Stimulated activated CD4-positive, alpha-beta T cell treated with anti-CD3 and anti-CD28 coated beads, Interleukin-4, amount 100 ng/mL, for 48 hours (primary cell): ENCODE measurements at regions not wholly inside any gene's neighbourhood (a gene's known extent, or its start where the extent isn't known, plus 50 kb on each side); places are given as distances from the start of the nearest gene placed in this dataset.
A peak's percentile ranks its signal among the peaks of the same experiment; 100 is the strongest.

Experiments
- DNase-seq, 2 donors: peaks; one replicate each; pipeline ENCODE4 v3.0.0-alpha.2; 2020; ENCODE audit warnings: low read depth in 2 of 2

- no peak for DNase-seq
Observed at GRCh38 chr6:110033101-110033500, 55.0 kb downstream of the GPR6 start.

DNA sequence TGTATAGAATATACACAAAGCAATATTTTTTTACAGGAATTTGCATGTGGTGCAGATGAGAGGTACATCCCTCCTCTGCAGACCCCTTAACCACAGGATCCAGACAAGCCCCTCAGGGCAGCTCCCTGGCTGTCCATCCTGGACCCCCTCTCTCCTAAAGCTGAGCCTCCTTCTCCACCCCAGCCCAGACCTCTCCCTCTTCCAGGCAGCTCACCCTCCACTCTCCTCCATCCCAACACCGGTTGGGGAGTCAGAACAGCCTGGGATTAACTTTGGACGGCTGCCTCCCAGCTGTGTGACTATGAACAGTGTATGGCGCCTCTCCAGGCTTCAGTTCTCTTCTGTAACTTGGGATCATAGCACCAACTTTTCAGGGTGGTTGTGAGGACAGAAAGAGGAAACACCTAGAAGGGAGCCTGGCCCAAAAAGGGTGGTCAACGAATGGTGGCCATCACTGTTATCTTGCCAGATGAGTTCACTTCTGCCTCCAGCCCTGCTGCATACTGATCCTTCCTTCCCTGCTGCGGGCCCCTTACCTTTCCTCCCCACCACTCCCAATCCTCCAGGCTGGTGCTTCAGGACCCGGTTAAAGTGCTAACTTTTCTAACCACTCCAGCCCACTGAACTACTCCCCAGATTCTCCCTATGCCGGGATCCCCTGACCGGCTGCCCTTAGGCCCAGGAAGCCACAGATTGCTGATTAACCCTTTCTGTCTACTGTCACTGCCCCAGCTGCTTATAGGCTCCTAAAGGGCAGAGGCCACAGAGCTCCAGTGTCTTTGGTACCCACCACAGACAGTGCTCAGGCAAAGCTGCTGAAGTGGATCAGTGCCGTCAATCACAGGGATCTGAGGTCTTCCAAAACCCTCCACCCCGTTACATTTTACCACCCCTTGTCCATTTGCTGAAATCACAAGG is 55.9 kb downstream of the GPR6 start:
- DNase-seq: no peak

GRCh38 chr6:110034667-110035036 is 56.5 kb downstream of the GPR6 start:
- DNase-seq: no peak

DNA sequence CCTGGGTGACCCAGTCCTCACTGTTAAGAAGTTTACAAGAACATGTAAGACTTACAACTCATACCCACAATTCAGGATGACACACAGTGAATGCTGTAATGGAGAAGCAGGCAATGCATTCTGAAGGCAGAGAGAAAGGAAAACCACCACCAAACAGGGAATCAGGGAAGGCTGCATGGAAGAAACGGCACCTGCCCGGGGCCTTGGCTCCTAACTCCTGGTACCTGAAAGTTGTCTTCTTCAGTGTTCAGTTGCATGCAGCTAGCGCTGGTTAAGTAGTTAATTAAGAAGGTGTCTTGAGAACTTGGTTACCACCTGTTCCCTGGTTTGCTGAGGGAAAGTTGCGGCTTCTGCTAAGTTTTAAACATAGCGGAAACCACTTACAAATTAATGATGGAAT is 57.2 kb downstream of the GPR6 start:
- no peak for DNase-seq

GRCh38 chr6:110036408-110037302 is 58.5 kb downstream of the GPR6 start:
- DNase-seq: no peak

GRCh38 chr6:110037726-110038295 is 59.7 kb downstream of the GPR6 start:
- no peak for DNase-seq

DNA sequence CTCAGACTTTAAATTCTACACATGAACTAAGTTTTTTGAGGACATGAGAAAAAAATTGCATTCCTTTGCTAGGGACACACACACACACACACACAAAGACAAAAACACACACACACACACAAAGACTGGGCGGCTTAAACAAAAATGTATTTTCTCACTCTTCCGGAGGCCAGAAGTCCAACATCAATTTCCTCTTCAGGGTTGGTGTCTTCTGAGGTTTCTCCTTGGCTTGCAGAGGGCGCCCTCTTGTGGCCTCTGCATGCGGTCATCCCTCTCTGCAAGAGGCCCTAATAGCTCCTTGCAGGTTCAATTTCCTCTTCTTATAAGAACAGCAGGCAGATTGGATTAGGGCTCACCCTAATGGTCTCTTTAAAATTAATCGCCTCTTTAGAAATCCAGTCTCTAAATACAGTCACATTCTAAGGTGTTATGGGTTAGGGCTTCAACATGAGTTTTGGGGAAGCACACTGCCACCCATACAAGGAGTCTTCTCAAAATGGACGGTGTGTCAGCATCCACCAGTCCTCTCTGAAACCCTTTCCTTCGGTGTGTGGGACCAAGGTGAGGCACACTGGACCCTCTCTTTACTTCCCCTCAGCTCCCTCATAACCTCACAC is 61.4 kb downstream of the GPR6 start:
- peak; percentile 76 to 78 for DNase-seq

DNA sequence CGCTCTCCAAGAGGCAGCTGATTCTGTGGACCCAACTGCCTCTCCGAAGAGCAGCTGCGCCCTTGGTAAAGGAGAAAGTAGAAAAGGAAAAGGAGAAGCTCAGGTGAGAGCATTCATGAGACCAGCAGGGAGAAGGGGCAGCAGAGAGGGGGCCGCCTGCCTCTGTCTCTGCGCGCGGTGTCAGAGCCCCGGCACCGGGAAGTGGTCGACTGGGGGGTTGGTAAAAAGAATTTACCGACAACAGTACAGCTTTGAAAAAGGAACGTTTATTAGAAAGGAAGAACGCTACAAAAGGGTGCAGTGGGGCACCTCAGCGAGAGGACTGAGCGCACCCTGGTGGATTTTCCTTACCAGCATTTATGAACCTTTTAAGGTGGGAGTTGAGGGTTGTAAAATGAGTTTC is 61.9 kb downstream of the GPR6 start:
- peak; percentile 13 to 17 for DNase-seq

DNA sequence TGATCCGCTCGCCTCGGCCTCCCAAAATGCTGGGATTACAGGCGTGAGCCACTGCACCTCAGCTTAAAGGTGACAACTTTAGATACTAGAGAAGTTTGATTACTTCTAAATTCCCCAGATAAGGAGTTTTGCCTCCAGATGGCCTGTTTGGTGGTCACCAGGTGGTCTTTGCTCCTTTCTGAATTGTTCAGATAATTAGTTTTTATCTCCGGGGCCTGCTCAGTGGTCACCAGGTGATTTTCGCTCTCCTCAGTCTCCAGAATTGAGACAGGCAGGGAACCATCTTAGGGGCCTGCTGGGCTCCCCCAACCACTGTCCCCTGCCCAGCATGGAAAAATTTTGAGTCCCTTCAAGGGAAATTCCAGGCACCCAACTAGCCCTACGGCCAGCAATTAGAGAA is 62.6 kb downstream of the GPR6 start:
- DNase-seq: no peak

DNA sequence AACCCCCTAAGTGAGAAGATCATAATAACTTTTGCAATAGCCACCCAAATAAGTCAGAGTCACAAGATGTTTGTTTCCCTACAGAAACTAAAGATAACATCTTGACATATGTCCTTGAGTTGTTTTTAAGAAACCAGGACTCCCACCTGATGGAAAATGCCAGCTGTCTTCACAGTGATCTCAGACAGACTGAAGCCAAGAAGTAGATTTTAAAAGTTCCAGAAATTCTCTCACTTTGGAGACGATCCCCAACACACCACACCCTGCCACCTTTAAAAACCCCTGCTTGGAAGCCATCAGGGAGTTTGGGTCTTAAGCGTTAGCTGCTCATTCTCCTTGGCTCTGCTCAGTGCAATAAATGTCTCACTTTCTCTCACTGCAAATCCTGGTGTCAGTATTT is 63.0 kb downstream of the GPR6 start:
- DNase-seq: no peak

- no peak for DNase-seq
Observed at GRCh38 chr6:110041830-110042229, 63.7 kb downstream of the GPR6 start.

DNA sequence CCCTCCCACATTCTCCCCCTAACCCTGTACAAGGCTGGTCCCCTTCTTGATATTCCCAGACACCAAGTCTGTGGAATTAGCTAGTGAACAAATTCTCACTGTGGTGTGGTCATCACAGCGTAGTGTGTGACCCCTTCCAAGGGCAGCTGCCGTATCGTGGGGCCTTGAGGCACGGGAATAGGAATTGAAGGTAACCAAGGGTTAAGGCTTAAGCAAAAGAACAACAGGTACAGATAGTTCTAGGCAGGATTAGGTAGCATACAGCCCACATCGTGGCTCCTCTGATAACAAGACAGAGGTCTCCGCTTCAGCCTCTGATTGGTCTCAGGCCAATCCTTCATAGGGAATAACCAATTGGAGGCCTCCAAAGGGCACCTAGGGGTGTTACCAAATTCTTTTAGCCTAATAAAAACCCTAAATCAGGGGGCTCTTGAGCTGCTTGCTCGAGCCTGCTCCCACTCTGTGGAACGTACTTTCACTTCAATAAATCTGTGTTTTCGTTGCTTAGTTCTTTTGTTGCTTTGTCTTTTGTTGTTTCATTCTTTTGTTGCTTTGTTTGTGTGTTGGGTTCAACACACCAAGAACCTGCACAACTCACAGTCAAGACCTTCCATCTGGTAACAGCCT is 64.7 kb downstream of the GPR6 start:
- DNase-seq: no peak

GRCh38 chr6:110043366-110043994 is 65.4 kb downstream of the GPR6 start:
- no peak for DNase-seq

- DNase-seq: no peak
Observed at GRCh38 chr6:110044096-110044495, 66.0 kb downstream of the GPR6 start.

GRCh38 chr6:110044622-110045021 is 66.5 kb downstream of the GPR6 start:
- no peak for DNase-seq

DNA sequence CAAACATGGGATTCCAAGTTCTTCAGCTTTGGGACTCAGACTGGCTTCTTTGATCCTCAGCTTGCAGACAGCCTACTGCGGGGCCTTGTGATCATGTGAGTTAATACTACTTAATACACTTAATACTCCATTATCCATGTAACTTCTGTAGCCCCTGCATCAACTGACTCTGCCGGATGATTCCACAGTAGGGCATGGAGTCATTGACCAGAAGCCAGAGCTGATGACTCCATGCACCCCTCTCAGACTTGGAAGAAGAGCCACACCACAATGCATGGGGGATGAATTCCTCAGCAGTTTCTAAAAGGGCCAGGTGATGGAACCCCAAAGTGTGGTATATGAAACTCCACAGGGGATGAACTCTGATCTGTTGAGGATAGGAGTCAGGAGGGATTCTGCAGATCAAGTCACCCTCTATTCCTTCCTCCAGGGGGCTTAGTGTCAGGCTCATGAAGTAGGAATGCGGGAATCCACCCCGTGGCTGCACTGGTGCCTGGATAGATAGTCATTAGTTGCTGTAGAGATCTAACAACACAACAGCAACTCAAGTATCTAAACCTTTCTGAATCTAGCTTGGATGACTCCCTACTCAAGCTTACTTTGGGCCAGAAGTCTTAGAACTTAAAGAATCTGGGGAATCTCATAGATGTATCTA is 70.2 kb downstream of the GPR6 start:
- no peak for DNase-seq

DNA sequence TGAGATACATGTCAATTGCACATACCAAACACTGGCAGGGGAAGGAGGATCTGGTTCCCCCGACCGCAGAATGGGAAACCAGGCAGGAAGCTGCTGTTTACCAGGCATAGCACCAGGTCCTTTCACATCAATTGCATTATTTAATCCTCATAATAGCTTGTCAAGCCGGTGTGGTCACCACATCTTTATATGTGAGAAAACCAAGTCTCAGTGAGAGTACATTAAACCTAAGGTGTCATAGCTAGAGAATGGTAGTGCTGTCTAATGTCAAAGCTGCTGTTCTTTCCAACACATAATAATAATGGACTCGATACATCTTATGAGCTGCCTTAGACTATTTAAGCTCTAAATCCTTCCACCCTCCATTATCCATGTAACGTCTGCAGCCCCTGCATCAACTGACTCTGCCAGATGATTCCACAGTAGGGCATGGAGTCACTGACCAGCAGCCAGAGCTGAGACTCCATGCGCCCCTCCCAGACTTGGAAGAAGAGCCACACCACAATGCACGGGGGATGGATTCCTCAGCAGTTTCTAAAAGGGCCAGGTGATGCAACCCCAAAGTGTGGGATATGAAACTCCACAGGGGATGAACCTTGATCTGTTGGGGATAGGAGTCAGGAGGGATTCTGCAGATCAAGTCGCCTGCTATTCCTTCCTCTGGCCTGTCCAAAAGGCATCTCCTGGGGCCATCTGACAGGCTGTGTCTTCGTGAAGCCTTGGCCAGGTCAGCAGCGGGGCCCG is 71.8 kb downstream of the GPR6 start:
- DNase-seq: no peak
